GM23338 (cell line): ENCODE measurements at regions not wholly inside any gene's neighbourhood (a gene's known extent, or its start where the extent isn't known, plus 50 kb on each side); places are given as distances from the start of the nearest gene placed in this dataset.

Experiments
- ATAC-seq: fragments of 200-7000 bp; cut with Tn5 transposase; 3 replicates; pipeline ENCODE4 v1.9.1; 2020
- DNase-seq: peaks from one replicate; pipeline ENCODE4 v3.0.0-alpha.2; 2015; ENCODE audit warnings: low spot score
- H2AFZ ChIP-seq: fragments of 200-600 bp; sonication (generic); 2 replicates; pipeline ENCODE4 v1.8.0; 2016; ENCODE audit warnings: antibody characterized with exemption, mild to moderate bottlenecking, moderate library complexity
- H3F3A ChIP-seq: fragments of 200-600 bp; sonication (generic); replicated peaks from 2 replicates; pipeline ENCODE4 v1.8.0; 2017; ENCODE audit warnings: antibody characterized with exemption, mixed run types, low read depth
- H3K27ac ChIP-seq: fragments of 200-600 bp; sonication (generic); 2 replicates; pipeline ENCODE4 v1.6.1; 2016; ENCODE audit warnings: low read depth
- H3K27me3 ChIP-seq: fragments of 200-600 bp; sonication (generic); 2 replicates; pipeline ENCODE4 v1.8.0; 2016; ENCODE audit warnings: mild to moderate bottlenecking, mixed run types, moderate library complexity; ENCODE audit not compliant: insufficient read depth
- H3K36me3 ChIP-seq: fragments of 200-600 bp; sonication (generic); 2 replicates; pipeline ENCODE4 v1.8.0; 2016; ENCODE audit warnings: mild to moderate bottlenecking; ENCODE audit not compliant: insufficient read depth
- H3K4me1 ChIP-seq: fragments of 200-600 bp; sonication (generic); 2 replicates; pipeline ENCODE4 v1.8.0; 2016; ENCODE audit warnings: mild to moderate bottlenecking, moderate library complexity; ENCODE audit not compliant: insufficient read depth
- H3K4me2 ChIP-seq: fragments of 200-600 bp; sonication (generic); 2 replicates; pipeline ENCODE4 v1.7.1; 2017; ENCODE audit warnings: mixed run types
- H3K4me3 ChIP-seq: fragments of 200-600 bp; sonication (generic); 2 replicates; pipeline ENCODE4 v1.6.1; 2016; ENCODE audit warnings: mixed run types
- H3K79me2 ChIP-seq: fragments of 200-600 bp; sonication (generic); replicated peaks from 2 replicates; pipeline ENCODE4 v1.8.0; 2017; ENCODE audit warnings: mild to moderate bottlenecking; ENCODE audit not compliant: insufficient read depth
- H3K9me2 ChIP-seq: fragments of 200-600 bp; sonication (generic); 2 replicates; pipeline ENCODE4 v1.8.0; 2017; ENCODE audit not compliant: insufficient read depth
- H4K20me1 ChIP-seq: fragments of 200-600 bp; sonication (generic); replicated peaks from 2 replicates; pipeline ENCODE4 v1.8.0; 2017; ENCODE audit warnings: mild to moderate bottlenecking; ENCODE audit not compliant: insufficient read depth
- H3K27ac Mint-ChIP-seq: 2 replicates; pipeline ENCODE4 v1.8.0; 2020; ENCODE audit warnings: inconsistent platforms, mild to moderate bottlenecking, moderate library complexity, mixed read lengths
- H3K27me3 Mint-ChIP-seq: 3 replicates; pipeline ENCODE4 v1.8.0; 2022; ENCODE audit warnings: low read depth, mild to moderate bottlenecking, moderate library complexity, mixed read lengths, inconsistent platforms; ENCODE audit not compliant: insufficient read depth, poor library complexity
- H3K36me3 Mint-ChIP-seq: 3 replicates; pipeline ENCODE4 v1.8.0; 2021; ENCODE audit warnings: low read depth, mild to moderate bottlenecking, inconsistent platforms, moderate library complexity, mixed read lengths
- H3K4me1 Mint-ChIP-seq: 3 replicates; pipeline ENCODE4 v1.8.0; 2020; ENCODE audit warnings: mild to moderate bottlenecking, inconsistent platforms, mixed read lengths
- H3K4me3 Mint-ChIP-seq: 3 replicates; pipeline ENCODE4 v1.8.0; 2021; ENCODE audit warnings: moderate library complexity, mild to moderate bottlenecking, inconsistent platforms, mixed read lengths
- H3K9me3 Mint-ChIP-seq: 3 replicates; pipeline ENCODE4 v1.8.0; 2020; ENCODE audit warnings: moderate library complexity, mild to moderate bottlenecking, inconsistent platforms, mixed read lengths
- CREB1 ChIP-seq: fragments of 250-450 bp; sonication (Bioruptor Pico); IDR thresholded peaks from 2 replicates; pipeline ENCODE4 v1.5.0; 2020; ENCODE audit warnings: low read depth, mild to moderate bottlenecking, moderate library complexity
- EZH2 ChIP-seq: fragments of 200-600 bp; sonication (generic); IDR thresholded peaks from one replicate; pipeline ENCODE4 v1.8.0; 2017; ENCODE audit warnings: antibody characterized with exemption, mild to moderate bottlenecking, low read depth; ENCODE audit not compliant: unreplicated experiment
- EZH2phosphoT487 ChIP-seq: fragments of 200-600 bp; sonication (generic); IDR thresholded peaks from one replicate; pipeline ENCODE4 v1.8.1; 2018; ENCODE audit warnings: antibody characterized with exemption; ENCODE audit not compliant: unreplicated experiment
- JUNB ChIP-seq: IDR thresholded peaks from one replicate; pipeline ENCODE4 v1.6.1; 2016; ENCODE audit warnings: antibody characterized with exemption; ENCODE audit not compliant: unreplicated experiment
- NANOG ChIP-seq: IDR thresholded peaks from 2 replicates; pipeline ENCODE4 v1.6.1; 2016; ENCODE audit warnings: antibody characterized with exemption, borderline replicate concordance
- POLR2AphosphoS5 ChIP-seq: IDR thresholded peaks from 2 replicates; pipeline ENCODE4 v1.6.1; 2016; ENCODE audit warnings: antibody characterized with exemption, low read depth
- STAT1 ChIP-seq: IDR thresholded peaks from one replicate; pipeline ENCODE4 v1.6.1; 2016; ENCODE audit warnings: antibody characterized with exemption; ENCODE audit not compliant: unreplicated experiment
- ZNF114 ChIP-seq: fragments of 250-450 bp; sonication (Bioruptor Pico); IDR thresholded peaks from 2 replicates; pipeline ENCODE4 v1.5.0; 2020; ENCODE audit warnings: mild to moderate bottlenecking, moderate library complexity
- ZNF331 ChIP-seq: fragments of 250-450 bp; sonication (Bioruptor Pico); IDR thresholded peaks from 2 replicates; pipeline ENCODE4 v1.5.0; 2020; ENCODE audit warnings: low read depth, mild to moderate bottlenecking, moderate library complexity
- TF ChIP-seq, protein P1 (sequence below), 2 experiments: fragments of 200-600 bp in 1 of 2; sonication (generic) in 1 of 2; conservative IDR thresholded peaks; 2 replicates each; pipeline versions ENCODE4 v1.5.1 to v1.6.1; 2016 to 2017; ENCODE audit warnings: antibody characterized with exemption in 2 of 2, low read depth in 2 of 2, mild to moderate bottlenecking in 2 of 2, moderate library complexity in 1 of 2
- TF ChIP-seq, protein P2 (sequence below): IDR thresholded peaks from one replicate; pipeline ENCODE4 v1.6.1; 2018; ENCODE audit warnings: antibody characterized with exemption; ENCODE audit not compliant: unreplicated experiment
- TF ChIP-seq, protein P3 (sequence below): IDR thresholded peaks from 2 replicates; pipeline ENCODE4 v1.6.1; 2016; ENCODE audit warnings: antibody characterized with exemption
- TF ChIP-seq, protein P4 (sequence below): fragments of 250-450 bp; sonication (Bioruptor Pico); IDR thresholded peaks from 2 replicates; pipeline ENCODE4 v1.5.0; 2020; ENCODE audit warnings: mild to moderate bottlenecking, moderate library complexity

DNA sequence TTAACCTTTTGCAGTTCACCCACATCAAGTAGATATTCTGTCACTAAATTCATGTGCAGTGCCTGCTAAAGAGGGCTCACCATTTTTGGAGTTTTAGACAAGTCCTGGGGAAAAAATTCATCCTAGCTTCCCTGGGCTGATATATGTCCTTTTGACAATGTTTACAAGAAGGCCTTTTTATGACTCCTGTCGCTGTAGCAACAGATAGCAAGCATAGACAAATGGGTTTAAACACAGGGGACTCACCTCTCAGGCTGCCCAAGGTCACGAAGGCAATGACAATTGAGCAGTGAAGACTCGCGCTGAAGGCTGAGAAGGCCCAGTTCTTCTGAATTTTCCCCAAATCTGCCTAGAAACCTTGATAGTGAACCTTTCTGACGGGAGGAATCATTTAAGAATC lies 150.7 kb upstream of the CPM start:
- no peaks in the 10 kb centered on the region for H3K36me3 Mint-ChIP-seq
- H3K36me3 ChIP-seq, result no peaks in the 10 kb centered on the region

More for the DNA sequence above, 150.7 kb upstream of the CPM start:
- Histone ChIP-seq H3K4me2 (no peak overlapping the region), H3K79me2 (no peaks in the 10 kb centered on the region), H3K4me3 (no peak overlapping the region), H3K4me1 (no peaks in the 10 kb centered on the region), H4K20me1 (no peaks in the 10 kb centered on the region), H3K27ac (no peak overlapping the region), H3K27me3 (no peaks in the 10 kb centered on the region), H3K9me2 (no peaks in the 10 kb centered on the region), H2AFZ (no peak overlapping the region), H3F3A (no peaks in the 10 kb centered on the region)
- Mint-ChIP-seq H3K27me3 (no peaks in the 10 kb centered on the region), H3K27ac (no peak overlapping the region), H3K9me3 (no peaks in the 10 kb centered on the region), H3K4me1 (no peaks in the 10 kb centered on the region), H3K4me3 (no peak overlapping the region)
- no peak for TF ChIP-seq ZNF114 (CRISPR knock-in tag)
- TF ChIP-seq NANOG, result no peak
- TF ChIP-seq, protein P1, sequence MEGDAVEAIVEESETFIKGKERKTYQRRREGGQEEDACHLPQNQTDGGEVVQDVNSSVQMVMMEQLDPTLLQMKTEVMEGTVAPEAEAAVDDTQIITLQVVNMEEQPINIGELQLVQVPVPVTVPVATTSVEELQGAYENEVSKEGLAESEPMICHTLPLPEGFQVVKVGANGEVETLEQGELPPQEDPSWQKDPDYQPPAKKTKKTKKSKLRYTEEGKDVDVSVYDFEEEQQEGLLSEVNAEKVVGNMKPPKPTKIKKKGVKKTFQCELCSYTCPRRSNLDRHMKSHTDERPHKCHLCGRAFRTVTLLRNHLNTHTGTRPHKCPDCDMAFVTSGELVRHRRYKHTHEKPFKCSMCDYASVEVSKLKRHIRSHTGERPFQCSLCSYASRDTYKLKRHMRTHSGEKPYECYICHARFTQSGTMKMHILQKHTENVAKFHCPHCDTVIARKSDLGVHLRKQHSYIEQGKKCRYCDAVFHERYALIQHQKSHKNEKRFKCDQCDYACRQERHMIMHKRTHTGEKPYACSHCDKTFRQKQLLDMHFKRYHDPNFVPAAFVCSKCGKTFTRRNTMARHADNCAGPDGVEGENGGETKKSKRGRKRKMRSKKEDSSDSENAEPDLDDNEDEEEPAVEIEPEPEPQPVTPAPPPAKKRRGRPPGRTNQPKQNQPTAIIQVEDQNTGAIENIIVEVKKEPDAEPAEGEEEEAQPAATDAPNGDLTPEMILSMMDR (conservative IDR thresholded peaks at IDR 0.05; ENCODE audit: low read depth in 2 of 2), result no peak
- TF ChIP-seq JUNB, result no peak
- TF ChIP-seq, protein P2, sequence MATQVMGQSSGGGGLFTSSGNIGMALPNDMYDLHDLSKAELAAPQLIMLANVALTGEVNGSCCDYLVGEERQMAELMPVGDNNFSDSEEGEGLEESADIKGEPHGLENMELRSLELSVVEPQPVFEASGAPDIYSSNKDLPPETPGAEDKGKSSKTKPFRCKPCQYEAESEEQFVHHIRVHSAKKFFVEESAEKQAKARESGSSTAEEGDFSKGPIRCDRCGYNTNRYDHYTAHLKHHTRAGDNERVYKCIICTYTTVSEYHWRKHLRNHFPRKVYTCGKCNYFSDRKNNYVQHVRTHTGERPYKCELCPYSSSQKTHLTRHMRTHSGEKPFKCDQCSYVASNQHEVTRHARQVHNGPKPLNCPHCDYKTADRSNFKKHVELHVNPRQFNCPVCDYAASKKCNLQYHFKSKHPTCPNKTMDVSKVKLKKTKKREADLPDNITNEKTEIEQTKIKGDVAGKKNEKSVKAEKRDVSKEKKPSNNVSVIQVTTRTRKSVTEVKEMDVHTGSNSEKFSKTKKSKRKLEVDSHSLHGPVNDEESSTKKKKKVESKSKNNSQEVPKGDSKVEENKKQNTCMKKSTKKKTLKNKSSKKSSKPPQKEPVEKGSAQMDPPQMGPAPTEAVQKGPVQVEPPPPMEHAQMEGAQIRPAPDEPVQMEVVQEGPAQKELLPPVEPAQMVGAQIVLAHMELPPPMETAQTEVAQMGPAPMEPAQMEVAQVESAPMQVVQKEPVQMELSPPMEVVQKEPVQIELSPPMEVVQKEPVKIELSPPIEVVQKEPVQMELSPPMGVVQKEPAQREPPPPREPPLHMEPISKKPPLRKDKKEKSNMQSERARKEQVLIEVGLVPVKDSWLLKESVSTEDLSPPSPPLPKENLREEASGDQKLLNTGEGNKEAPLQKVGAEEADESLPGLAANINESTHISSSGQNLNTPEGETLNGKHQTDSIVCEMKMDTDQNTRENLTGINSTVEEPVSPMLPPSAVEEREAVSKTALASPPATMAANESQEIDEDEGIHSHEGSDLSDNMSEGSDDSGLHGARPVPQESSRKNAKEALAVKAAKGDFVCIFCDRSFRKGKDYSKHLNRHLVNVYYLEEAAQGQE, result no peak
- TF ChIP-seq, protein P3, sequence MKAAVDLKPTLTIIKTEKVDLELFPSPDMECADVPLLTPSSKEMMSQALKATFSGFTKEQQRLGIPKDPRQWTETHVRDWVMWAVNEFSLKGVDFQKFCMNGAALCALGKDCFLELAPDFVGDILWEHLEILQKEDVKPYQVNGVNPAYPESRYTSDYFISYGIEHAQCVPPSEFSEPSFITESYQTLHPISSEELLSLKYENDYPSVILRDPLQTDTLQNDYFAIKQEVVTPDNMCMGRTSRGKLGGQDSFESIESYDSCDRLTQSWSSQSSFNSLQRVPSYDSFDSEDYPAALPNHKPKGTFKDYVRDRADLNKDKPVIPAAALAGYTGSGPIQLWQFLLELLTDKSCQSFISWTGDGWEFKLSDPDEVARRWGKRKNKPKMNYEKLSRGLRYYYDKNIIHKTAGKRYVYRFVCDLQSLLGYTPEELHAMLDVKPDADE, result no peak
- TF ChIP-seq POLR2AphosphoS5, result no peak
- no peak for TF ChIP-seq EZH2phosphoT487
- TF ChIP-seq, protein P4, sequence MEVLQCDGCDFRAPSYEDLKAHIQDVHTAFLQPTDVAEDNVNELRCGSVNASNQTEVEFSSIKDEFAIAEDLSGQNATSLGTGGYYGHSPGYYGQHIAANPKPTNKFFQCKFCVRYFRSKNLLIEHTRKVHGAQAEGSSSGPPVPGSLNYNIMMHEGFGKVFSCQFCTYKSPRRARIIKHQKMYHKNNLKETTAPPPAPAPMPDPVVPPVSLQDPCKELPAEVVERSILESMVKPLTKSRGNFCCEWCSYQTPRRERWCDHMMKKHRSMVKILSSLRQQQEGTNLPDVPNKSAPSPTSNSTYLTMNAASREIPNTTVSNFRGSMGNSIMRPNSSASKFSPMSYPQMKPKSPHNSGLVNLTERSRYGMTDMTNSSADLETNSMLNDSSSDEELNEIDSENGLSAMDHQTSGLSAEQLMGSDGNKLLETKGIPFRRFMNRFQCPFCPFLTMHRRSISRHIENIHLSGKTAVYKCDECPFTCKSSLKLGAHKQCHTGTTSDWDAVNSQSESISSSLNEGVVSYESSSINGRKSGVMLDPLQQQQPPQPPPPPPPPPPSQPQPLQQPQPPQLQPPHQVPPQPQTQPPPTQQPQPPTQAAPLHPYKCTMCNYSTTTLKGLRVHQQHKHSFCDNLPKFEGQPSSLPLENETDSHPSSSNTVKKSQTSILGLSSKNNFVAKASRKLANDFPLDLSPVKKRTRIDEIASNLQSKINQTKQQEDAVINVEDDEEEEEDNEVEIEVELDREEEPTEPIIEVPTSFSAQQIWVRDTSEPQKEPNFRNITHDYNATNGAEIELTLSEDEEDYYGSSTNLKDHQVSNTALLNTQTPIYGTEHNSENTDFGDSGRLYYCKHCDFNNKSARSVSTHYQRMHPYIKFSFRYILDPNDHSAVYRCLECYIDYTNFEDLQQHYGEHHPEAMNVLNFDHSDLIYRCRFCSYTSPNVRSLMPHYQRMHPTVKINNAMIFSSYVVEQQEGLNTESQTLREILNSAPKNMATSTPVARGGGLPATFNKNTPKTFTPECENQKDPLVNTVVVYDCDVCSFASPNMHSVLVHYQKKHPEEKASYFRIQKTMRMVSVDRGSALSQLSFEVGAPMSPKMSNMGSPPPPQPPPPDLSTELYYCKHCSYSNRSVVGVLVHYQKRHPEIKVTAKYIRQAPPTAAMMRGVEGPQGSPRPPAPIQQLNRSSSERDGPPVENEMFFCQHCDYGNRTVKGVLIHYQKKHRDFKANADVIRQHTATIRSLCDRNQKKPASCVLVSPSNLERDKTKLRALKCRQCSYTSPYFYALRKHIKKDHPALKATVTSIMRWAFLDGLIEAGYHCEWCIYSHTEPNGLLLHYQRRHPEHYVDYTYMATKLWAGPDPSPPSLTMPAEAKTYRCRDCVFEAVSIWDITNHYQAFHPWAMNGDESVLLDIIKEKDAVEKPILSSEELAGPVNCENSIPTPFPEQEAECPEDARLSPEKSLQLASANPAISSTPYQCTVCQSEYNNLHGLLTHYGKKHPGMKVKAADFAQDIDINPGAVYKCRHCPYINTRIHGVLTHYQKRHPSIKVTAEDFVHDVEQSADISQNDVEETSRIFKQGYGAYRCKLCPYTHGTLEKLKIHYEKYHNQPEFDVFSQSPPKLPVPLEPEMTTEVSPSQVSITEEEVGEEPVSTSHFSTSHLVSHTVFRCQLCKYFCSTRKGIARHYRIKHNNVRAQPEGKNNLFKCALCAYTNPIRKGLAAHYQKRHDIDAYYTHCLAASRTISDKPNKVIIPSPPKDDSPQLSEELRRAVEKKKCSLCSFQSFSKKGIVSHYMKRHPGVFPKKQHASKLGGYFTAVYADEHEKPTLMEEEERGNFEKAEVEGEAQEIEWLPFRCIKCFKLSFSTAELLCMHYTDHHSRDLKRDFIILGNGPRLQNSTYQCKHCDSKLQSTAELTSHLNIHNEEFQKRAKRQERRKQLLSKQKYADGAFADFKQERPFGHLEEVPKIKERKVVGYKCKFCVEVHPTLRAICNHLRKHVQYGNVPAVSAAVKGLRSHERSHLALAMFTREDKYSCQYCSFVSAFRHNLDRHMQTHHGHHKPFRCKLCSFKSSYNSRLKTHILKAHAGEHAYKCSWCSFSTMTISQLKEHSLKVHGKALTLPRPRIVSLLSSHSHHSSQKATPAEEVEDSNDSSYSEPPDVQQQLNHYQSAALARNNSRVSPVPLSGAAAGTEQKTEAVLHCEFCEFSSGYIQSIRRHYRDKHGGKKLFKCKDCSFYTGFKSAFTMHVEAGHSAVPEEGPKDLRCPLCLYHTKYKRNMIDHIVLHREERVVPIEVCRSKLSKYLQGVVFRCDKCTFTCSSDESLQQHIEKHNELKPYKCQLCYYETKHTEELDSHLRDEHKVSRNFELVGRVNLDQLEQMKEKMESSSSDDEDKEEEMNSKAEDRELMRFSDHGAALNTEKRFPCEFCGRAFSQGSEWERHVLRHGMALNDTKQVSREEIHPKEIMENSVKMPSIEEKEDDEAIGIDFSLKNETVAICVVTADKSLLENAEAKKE (CRISPR knock-in tag), result no peak
- TF ChIP-seq CREB1, result no peak
- no peak for TF ChIP-seq EZH2
- TF ChIP-seq ZNF331 (CRISPR knock-in tag), result no peak
- no peak for TF ChIP-seq STAT1
- DNase-seq (no peak), ATAC-seq (no peak)
